HG02852 (cell line): ENCODE measurements at regions not wholly inside any gene's neighbourhood (a gene's known extent, or its start where the extent isn't known, plus 50 kb on each side); places are given as distances from the start of the nearest gene placed in this dataset.
"Not testable (repeated sequence)": the region's sequence is repeated elsewhere in the genome, so short reads cannot be mapped to it uniquely, and the experiment has no call there.

Experiments used
- ATAC-seq: cut with Tn5 transposase; IDR thresholded peaks from one replicate; pipeline ENCODE4 v1.9.1; 2021; ENCODE audit warnings: mild to moderate bottlenecking, moderate library complexity; ENCODE audit not compliant: unreplicated experiment

DNA sequence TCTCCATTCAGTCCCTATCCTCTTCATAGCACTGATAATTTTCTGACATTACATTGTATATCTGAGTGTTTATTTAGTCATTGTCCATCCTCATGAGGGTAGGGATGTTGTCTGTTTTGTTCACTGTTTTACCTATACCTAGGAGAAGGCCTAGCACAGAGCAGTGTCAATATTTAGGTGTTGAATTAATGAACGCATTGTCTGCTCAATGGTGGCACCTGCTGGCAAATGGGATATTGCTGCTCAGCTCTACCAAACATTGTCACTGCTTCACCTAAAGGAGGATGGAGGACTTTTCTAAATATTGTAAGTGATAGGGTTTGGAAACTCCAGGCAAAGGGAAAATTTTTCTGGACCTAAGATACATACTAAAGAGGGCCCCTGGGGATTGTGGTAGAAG lies 243.9 kb downstream of the RRAGC start:
- no peak for ATAC-seq

DNA sequence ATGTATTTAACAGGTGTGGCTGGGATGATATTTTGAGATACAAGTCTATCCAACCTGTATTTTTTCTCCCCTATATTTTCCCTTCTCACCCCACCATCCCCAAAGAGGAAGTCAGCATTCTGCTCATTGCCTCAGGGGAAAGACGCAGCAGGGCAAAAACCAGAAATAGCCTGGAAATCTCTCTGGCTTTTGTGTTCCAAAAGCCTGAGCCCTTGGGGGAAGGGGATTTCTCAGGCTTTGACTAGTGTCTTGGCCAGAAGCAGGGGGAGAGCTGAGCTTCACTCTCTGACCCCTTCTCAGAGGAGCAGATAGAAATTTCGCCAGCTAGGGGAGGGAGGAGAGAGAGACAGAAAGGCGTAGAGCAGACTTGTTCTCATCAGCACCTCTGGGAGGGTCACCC lies 244.7 kb downstream of the RRAGC start:
- ATAC-seq = no peak

DNA sequence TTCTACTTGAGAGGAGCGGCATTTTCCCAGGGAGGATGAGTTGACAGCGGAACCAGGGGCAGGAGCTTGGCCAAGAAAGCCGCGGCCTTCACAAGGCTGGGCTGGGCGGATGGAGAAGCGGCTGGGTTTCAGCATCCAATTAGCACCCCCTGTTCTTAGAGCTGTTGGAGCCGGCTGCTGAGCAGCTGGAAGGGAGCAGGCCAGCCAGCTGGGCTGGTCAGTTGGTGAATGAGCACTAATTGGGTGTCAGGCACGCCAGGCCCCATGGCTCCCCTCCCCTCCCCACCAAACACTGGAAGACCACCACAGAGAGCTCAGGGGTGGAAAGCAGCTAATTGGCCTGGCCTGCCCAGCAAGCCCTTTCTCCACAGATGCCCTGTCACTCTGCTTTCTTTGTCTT lies 245.6 kb downstream of the RRAGC start:
- no peak for ATAC-seq

DNA sequence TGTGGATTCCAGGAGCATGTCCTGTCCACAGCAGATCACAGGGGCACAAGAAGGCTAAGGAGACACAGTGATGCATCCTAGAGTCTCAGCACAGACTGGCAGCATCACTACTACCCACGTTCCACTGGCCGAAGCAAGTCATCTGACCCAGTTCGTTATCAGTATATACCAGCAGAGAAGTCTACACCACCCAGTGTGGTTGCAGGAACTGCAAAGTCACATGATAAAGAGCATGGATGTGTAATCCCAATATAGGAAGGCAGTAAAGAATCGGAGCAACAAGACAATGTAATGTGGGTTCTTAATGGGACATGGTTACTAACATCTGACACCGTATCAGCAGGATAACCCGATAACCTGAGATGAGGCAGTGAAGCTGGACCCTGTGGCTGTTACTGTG lies 246.6 kb downstream of the RRAGC start:
- no peak for ATAC-seq

DNA sequence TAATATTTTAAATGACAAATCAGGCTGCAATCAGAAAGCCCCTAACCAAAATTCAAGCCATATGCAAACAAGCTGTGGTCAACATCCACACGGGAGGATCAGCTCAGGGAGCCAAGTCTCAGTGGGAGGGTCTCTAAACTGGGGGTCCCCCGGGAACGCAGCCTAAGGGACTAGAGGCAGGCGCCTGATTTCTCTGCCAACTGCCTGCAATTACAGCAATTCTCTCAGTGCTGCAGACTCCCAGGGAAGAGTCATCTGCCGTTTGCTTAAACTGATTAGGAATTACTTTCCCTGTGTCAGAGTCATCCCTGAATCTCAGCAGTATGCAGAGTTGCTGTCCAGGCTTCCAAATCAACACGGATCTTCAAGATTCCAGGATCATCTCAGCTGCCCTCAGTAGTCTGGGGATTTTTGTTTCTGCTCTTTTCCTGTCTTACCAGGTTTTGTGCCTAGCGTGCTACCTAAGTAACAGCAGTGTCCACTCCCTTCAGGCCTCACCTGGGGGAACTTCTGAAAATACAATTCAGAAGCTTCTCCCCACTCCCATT lies 247.8 kb downstream of the RRAGC start:
- ATAC-seq = no peak

DNA sequence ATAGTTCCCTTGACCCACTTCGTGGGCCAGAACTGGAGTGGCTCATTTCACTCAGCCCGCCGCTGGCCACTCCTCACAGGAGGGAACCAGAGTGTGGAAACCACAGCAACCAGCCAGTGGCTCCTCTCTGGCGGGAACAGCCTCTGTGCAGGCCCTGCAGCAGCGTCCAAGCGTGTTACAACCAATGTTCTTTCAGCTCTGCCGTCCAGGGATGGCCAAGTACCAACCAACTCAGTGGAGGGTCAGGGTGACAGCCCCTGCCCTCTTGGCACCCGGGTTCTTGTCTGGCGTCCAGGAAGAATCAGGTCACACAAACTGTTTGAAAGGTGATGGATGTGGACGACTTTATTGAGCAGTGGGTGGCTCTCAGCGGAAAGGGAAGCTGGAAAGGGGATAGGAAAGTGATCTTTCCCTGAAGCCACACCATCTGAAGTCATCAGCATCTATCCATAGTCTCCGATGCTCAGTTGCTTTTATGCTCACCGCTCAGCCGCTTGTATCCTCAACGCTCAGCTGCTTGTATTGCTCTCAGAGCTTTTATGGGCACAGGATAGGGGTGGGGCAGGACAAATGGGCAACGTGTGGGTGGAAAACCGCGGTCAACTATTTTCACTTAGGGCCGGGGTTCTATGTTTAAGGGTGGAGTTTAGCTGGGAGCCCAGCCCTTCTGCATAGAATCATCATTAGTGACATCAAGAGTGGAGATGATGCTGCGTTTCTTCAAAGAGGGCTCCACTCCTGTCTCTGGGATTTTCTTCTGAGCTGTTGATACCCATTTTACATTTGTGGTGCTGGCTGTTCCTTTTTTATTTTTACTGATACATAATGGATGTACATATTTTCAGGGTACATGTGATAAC lies 250.2 kb downstream of the RRAGC start:
- no peak for ATAC-seq

DNA sequence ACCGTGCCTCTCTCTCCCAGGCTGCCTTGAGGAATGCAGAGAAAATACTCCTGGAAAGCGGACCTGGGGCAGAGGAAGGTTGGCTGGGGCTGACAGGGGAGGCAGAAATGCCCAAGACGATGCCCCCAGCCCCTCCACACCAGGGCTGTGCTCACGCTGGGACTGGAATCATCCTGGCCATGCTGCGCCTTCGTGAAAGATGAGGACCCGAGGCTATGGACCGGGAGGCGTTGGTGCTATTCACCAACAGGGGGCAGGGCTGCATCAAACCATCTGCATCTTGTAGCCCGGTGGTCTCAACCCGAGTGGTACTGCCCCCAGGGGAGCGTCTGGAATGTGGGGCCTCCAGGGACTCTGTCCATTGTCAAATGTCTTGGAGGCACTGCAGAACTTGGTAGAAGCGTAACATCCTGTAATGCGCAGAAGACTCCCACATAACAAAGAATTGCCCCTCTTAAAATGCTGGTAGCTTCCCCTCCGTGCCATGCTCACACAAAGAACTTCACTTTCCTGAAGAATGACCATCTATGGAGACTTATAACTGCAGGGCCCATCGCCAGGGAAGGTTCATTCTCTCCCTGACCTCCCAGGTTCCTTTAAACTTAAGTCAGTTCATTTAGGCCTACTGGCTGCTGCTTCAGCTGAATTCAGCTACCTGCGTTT lies 251.2 kb downstream of the RRAGC start:
- no peak for ATAC-seq

DNA sequence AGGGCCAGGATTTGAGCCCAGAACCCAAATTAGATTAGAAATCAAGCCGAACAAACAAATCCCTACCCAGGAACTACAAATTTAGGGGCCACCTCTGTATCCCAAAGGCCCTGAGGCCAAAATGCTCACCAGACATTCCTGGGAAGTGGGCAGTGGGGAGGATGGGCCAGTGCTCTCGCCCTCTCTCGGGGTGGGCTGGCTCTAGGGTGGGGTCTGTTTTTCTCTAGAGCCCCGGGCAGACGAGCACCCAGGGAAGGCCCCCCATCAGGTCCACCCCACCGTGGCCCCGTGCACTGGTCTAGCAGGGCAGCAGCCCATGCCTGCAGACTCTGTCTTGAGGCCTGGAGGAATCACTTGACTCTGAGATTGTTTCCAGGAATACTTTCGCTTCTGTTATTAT lies 252.0 kb downstream of the RRAGC start:
- no peak for ATAC-seq

DNA sequence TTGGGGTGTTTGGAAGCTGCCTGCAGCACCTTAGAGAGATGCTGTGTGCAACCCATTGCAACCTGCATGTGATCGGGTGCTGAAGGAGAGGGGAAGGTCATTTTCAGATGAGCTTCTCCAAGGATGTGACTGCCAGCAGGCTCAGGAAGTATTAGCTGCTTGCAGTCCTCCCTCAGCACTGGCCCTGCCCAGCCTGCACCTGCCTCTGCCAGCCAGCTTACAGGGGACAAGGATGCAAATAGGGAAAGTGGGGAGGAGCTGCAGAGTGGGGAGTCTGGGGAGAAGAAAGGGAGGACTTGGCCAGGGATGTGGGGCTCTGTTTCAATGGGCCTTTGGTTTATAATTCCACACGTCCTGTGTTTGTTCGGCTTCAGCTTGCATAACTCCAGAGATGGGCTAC lies 254.5 kb downstream of the RRAGC start:
- ATAC-seq = no peak

DNA sequence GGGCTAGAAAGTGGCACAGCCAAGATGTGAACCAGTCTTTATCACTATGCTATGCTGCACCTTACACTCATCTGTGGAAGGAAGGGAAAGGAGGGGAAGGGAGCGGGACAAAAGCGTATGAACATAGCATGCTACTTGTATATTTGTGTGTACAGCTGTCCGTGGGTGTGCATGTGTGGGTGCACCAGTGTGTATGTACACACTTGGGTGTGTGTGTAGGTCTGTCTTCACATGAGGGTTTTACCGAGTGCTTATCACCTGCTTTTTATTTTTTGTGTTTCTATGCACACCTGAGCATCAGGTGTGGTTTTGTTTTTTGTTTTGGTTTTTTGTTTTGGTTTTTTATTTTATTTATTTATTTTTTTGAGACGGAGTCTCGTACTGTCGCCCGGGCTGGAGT lies 255.7 kb downstream of the RRAGC start:
- ATAC-seq = no peak

DNA sequence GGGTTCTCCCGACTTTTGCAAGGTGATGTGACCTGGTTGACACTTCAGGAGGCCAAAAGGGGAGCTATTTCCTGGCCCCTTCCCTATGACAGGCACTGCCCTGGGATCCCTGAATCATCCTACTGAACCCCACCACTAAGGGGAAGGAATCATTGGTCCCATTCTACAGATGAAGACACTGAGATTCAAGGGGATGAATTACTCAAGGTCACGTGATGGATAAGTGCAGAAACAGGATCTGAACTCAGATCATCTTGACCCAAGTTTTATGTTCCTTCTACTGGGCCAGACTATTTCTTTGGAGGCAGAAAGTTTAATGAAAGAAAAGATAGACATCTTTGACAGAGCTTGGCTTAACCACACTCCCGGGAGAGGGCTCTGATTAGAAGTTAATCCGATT lies 258.7 kb downstream of the RRAGC start:
- no peak for ATAC-seq

DNA sequence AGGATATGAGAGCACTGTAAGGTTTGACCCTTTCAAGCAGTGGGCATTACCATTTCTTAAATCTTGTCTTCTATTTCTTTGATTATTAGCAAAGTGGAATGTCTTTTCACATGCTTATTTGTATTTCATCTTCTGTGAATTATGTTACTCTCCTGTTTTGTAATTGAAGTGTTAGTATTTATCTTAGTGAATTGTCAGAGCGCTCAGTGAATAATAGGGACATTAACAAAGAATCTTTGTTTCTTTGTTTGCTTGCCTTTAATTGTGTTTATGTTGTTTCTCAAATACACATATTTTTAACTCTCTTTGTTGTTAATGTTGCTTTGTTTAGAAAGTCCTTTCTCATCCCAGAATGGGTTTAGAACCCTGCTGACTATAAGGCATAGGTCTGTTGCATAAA lies 259.3 kb downstream of the RRAGC start:
- no peak for ATAC-seq

DNA sequence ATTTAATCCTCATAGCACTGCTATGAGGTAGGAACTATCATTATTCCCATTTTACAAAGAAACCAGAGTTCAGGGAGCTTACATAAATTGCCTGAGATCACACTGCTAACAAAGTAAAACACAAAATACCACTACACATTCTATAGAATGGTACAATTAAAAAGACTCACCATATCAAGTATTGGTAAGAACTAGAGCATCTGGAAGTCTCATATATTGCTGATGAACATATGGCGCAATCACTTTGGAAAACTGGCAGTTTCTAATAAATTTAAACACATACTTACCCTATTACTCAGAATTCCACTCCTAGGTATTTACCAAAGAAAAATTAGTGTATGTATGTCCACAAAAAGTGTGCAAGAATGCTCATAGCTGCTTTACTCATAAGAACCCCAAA lies 261.5 kb downstream of the RRAGC start:
- ATAC-seq = no peak

DNA sequence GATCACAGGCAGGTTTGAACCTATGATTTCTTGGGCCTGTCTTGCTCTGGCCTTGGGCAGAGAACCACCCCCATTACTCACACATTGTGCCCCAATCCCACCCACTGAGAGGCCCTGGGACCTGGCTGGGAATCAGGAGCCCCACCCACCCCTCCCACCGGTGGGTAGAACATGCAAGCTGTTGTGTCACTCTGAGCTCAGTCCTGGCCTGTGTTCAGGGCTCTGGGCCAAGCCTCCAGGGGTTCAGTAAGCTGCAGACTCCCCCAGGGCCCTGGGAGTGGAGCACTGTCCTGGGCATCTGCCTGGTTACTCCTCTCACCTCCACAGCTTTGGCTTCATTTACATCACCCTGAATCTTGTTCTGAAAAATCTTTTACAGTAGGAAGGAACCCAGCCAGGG lies 270.5 kb downstream of the RRAGC start:
- ATAC-seq = no peak

DNA sequence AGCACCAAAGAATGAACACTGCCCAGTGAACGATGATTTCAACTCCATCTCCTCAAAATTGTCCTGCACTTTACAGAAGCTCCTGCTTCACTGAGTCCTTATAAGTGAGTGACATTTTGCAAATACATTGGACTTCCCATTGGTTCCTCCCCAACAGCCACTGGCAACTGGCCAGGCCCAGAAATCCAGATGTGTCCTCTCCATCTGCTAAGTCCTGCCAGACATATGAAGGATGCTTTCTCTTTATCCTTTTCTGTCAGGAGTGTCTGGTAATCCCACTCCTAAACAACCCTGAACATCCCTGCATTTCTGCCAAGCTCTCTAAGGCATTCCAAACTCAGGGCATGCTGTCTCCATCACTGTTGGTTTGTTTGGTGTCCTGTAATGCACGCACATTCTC lies 271.8 kb downstream of the RRAGC start:
- no peak for ATAC-seq

DNA sequence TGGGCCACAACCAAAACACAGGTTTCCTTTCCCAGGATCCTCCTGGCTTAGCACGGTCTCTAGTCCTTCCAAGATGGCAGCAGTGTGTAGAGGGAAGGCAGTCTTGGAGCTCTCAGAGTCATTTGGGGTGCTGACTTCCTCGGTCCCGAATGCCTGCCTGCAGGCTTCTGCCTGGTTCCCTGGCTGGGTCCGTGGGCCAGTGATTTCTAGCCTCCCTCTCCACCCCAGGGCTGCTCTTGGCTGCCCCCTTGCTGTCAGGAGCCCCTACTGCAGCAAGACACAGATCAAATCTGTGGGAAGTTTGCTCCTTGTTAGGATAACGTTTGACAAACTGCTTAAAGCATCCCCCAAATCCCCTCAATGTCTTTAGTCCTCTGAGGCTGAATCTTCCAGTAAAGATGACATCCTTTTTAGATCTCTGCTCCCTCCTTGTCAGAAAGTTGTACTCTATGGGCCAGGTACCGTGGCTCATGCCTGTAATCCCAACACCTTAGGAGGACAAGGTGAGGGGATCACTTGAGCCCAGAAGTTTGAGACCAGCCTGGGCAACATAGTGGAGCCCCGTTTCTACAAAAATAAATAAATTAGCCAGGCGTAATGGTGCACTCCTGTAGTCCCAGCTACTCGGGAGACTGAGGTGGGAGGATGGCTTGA lies 272.5 kb downstream of the RRAGC start:
- ATAC-seq = no peak

DNA sequence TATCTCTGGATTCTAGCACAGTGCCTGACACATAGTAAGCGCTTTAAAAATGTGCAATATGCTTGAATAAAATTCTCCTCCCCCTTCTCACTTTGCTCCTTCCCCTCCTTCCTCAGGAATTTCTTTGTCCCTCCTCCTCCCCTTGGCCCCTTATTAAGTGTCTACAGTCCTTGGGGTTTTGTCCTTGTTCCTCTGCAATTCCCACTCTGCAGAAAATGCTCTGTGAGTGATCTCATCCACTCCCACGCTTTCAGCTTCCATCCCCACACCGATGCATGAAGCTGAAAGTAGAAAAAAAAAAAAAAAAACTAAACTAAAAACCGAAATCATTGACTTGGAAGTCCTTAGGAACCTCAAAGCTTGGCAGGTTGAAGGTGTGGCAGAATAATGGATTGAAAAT lies 273.6 kb downstream of the RRAGC start:
- no peak for ATAC-seq

DNA sequence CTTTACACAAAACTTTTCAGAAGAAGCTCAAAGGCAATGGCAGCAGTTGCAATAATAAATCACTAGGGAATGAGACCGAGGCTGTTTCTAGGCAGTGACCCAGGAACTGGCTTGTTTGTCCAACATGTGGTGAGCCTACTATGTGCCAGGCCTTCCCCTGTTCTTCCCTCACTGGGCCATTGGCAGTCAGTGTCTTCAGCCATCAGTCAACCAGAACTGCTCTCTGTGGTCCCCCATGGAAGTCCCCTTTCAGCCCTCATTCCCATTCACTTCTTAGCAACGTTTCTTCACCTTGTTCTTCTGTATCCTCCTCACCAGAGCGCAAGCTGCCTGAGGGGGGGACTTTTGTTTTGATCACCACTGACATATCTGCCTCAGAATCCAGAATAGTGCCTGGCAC lies 274.1 kb downstream of the RRAGC start:
- ATAC-seq = no peak

DNA sequence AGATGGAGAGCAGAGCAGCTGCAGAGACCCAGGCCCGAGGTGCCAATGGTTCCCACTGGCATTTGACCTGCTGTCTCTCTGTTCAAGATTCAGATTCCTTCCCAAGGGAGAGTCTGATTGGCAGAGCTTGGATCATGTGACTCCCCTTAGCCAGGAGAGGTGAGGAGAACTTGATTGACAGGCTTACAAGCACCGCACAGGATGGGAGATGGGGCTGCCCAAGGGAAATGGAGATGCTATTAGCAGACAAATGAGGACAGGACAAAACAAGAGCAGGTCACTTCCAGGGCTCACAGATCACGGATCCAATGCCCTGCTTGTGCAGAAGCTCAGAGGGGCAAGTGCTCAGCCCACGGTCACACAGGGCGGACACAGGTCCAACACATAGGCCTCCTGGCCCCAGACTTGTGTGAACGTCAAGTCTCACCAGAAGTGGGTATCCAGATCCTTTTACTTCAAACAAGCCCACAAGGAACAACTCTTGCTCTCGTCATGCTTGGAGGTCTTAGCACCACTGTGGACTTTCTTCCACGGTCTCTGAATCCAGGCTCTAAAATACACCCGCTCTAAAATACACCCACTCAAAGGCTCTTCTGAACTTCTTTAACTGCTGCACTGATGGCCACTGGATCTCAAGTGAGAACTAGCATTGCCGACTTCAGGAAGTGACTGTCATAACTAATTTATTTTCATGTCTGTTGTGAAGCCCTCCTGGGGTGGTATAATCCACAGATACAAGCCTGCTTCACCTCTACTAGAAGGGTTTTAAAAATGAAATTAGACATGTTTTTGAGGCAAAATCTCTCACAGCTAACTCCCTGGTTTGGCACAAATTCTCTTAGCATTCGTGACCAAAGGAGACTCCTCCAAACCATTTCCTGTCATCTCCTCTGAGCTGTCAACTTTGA lies 274.9 kb downstream of the RRAGC start:
- no peak for ATAC-seq

DNA sequence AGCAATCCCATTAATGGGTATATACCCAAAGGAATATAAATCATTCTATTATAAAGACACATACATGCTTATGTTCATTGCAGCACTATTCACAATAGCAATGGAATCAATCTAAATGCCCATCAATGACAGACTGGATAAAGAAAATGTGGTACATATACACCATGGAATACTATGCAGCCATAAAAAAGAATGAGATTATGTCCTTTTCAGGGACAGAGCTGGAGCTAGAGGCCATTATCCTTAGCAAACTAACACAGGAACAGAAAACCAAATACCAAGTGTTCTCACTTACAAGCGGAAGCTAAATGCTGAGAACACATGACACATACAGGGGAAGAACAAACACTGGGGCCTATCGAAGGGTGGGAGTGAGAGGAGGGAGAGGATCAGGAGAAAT lies 276.3 kb downstream of the RRAGC start:
- not testable (repeated sequence) for ATAC-seq

DNA sequence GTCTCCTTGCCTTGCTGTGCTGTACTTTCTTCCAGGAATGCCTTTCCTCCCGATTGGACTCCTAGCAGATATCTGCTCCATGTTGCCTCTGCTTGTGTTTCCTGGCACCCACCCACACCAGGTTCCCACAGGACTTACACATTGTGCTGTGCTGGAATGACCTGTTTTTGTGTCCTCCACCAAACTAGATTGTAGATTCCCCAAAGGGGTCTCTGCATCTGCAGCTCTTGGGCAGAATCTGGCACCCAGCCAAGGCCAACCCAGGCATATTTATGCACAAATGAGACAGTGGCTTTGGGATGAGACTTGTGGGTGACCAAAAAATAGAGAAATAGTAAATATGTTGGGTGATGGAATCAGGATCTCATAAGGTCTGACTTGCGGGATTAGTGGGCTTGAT lies 278.2 kb downstream of the RRAGC start:
- no peak for ATAC-seq
